GM19023 (cell line): ENCODE measurements at regions not wholly inside any gene's neighbourhood (a gene's known extent, or its start where the extent isn't known, plus 50 kb on each side); places are given as distances from the start of the nearest gene placed in this dataset.

Experiments
- ATAC-seq: cut with Tn5 transposase; IDR thresholded peaks from one replicate; pipeline ENCODE4 v1.9.1; 2021; ENCODE audit warnings: mild to moderate bottlenecking, moderate library complexity; ENCODE audit not compliant: unreplicated experiment

GRCh38 chr14:97748616-97749015 lies 951.4 kb downstream of the VRK1 start:
- no peak for ATAC-seq

- no peak for ATAC-seq
Observed at GRCh38 chr14:97757491-97757890, 960.3 kb downstream of the VRK1 start.

DNA sequence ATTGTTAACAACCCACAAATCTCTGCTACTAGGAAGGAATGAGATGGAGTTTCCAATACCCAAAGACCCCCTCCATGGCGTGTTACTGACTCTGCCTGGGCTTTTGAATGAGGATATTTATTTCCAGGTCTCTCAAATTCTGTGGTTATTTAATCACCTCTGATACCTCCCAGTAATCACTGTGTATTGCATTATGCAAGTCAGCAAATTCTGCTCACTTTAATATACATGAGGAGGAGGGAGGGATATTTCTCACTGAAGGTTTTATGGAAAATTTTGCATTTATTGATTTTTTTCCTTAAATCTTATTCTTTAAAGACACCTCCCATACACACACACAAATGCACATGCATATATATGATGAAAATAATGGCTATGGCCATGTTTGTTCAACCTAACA lies 962.9 kb downstream of the VRK1 start:
- no peak for ATAC-seq

- ATAC-seq: no peak
Observed at GRCh38 chr14:97762386-97762785, 965.2 kb downstream of the VRK1 start.

GRCh38 chr14:97771340-97772045 lies 974.3 kb downstream of the VRK1 start:
- no peak for ATAC-seq

GRCh38 chr14:97773598-97773997 lies 976.4 kb downstream of the VRK1 start:
- ATAC-seq: no peak

GRCh38 chr14:97776890-97777558 lies 979.8 kb downstream of the VRK1 start:
- ATAC-seq: no peak

DNA sequence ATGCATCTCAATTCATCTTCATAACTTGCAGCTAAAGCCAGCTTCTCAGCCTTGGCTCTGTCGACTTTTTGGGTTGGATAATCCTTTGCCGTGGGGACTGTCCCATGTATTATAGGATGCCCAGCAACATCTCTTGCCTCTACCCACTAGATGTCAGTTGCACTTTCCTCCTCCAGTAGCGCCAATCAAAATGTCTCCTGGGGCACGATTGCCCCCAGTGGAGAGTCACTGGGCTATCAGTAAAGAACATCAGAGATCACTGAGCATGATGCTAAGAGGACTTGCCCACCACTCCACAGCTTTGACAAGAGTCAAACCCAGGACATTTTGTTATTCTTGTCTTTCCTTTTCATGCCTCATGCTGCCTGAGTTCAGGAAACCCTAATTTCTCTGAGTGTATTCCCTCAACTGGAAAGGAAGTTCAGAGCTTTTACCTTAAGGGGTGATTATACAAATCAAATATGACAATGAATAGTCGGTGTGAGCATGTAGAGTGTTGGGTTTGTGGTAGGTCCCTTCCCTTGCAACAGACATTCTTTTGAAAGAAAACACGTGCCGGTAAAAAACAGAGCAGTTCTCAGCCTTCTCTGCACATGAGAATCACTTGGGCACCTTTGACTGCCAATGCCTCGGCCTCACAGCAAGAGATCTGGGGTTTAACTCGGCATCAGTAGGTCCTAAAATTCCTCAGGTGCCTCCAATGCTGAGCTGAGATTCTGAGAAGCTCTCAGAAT lies 980.6 kb downstream of the VRK1 start:
- ATAC-seq: no peak

GRCh38 chr14:97779140-97779539 lies 982.0 kb downstream of the VRK1 start:
- no peak for ATAC-seq

DNA sequence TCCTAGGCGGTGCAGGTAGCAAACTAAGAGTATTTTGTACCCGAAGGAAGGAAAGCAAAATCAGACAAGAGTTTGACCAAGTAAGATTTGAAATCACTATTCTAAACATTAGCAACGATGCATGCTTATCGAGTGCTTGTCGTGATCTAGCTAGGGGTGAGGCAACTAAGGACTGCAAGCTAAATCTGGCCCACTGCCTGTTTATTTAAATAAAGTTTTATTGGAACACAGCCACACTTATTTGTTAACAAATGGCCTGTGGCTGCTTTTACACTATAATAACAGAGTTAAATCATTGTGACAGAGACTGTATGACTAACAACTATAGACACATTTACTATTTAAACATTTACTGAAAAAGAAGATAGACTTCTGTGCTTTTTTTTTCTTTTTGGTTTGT lies 983.6 kb downstream of the VRK1 start:
- ATAC-seq: no peak

- ATAC-seq: no peak
Observed at GRCh38 chr14:97781961-97782360, 984.8 kb downstream of the VRK1 start.

DNA sequence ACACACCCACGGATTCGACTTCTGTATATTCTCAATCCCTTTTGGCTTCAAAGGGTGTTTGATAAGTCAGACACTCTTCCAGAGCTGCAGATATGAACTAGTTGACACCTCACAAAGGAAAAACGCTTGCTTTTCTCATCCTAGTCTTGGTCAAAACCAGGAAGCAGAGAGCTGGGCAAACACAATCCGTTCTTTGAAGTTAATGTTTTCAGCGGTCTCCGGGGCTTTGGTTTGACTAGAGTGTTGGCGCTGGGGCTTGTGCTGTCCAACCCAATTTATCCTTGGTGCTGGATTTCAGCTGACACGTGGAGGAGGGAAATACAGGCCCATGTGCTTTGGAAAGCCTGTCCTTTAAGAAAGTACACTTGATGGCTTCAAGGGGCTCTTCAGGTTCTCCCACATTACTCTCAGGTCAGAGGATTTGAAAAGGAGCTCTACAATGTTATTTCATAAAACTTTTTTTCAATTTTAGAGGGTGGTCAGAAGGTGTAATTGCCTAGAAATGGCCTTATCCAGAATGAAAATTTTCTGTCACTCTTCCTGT lies 985.8 kb downstream of the VRK1 start:
- ATAC-seq: no peak

- ATAC-seq: no peak
Observed at GRCh38 chr14:97785495-97785894, 988.3 kb downstream of the VRK1 start.

- ATAC-seq: no peak
Observed at GRCh38 chr14:97788364-97788763, 991.2 kb downstream of the VRK1 start.

- ATAC-seq: no peak
Observed at GRCh38 chr14:97788846-97789526, 991.8 kb downstream of the VRK1 start.

DNA sequence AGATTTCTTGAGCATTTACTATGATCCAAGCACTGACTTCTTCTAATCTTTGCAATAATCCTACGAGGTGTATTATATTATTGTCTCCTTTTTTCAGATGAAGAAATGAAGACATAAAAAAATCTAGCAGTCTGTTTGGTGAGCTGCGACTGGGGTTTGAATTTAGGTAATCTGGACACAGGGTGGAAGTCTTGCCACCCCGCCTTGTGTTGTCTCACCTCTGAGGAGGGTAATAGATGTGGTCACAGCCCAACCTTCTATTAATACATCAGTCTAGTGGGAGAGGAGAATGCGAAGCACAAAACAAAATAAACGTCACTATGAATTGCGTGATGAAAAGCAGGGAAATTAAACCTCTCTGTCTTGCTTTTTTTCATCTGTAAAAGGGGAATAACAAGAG lies 993.9 kb downstream of the VRK1 start:
- ATAC-seq: no peak

GRCh38 chr14:97791906-97792305 lies 994.7 kb downstream of the VRK1 start:
- ATAC-seq: no peak

DNA sequence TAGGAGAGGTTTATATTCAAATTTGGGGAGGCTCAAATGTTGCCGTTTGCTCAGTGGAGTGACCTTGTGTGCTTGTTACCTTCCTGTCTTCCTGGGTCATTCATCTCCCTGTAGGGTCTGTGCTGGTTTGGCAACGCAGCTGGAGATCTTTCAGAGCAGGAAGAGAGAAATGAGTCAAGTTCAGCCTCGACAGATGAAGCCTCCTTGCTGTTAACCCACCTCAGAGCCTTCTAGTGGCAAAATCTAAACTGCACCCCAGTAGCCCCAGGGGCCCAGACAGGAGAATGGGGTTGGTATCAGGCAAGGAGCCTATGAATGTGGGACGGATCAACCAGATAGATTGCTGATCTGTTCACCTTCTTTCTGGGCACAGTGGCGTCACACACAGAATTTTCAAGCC lies 999.3 kb downstream of the VRK1 start:
- ATAC-seq: no peak

DNA sequence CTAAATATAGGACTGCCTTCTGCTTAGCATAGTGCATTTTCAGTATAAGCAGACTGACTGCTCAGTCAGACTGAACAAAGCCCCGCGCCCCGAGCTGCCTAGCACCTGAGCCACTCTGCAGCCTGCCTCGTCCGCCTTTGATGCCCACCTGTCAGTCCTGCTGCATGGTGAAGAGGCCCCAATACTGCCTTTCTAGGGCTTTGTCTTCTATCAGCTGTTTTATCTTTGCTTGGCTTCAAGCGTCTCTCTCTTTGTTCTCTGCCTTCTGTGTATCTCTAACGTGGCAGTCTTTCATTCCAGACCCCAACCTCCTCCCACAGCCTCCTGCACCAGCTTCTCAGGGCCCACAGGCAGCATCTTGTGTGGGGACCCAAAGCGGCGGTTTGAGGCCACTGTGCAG lies 1001.0 kb downstream of the VRK1 start:
- ATAC-seq: no peak

GRCh38 chr14:97802430-97803373 lies 1005.5 kb downstream of the VRK1 start:
- no peak for ATAC-seq
